Memory B cell (primary cell): ENCODE measurements at regions not wholly inside any gene's neighbourhood (a gene's known extent, or its start where the extent isn't known, plus 50 kb on each side); places are given as distances from the start of the nearest gene placed in this dataset.

ENCODE experiments used
- ATAC-seq: fragments of 150-1000 bp; cut with Tn5 transposase; 2 replicates; pipeline ENCODE4 v1.10.0; 2021; ENCODE audit warnings: low read depth, mild to moderate bottlenecking, moderate library complexity
- DNase-seq, 2 donors: peaks; one replicate each; pipeline ENCODE4 v3.0.0; 2022; ENCODE audit warnings: low spot score in 2 of 2
- H3K27ac Mint-ChIP-seq: one replicate; pipeline ENCODE4 v1.8.0; 2022; ENCODE audit warnings: mild to moderate bottlenecking, moderate library complexity, mixed read lengths
- H3K27me3 Mint-ChIP-seq: one replicate; pipeline ENCODE4 v1.8.0; 2022; ENCODE audit warnings: mixed read lengths
- H3K36me3 Mint-ChIP-seq: one replicate; pipeline ENCODE4 v1.8.0; 2022; ENCODE audit warnings: mild to moderate bottlenecking, mixed read lengths
- H3K4me1 Mint-ChIP-seq: one replicate; pipeline ENCODE4 v1.8.0; 2022; ENCODE audit warnings: mixed read lengths
- H3K4me3 Mint-ChIP-seq: one replicate; pipeline ENCODE4 v1.8.0; 2022; ENCODE audit warnings: mild to moderate bottlenecking, moderate library complexity, mixed read lengths
- H3K9me3 Mint-ChIP-seq: one replicate; pipeline ENCODE4 v1.8.0; 2022; ENCODE audit warnings: mixed read lengths

DNA sequence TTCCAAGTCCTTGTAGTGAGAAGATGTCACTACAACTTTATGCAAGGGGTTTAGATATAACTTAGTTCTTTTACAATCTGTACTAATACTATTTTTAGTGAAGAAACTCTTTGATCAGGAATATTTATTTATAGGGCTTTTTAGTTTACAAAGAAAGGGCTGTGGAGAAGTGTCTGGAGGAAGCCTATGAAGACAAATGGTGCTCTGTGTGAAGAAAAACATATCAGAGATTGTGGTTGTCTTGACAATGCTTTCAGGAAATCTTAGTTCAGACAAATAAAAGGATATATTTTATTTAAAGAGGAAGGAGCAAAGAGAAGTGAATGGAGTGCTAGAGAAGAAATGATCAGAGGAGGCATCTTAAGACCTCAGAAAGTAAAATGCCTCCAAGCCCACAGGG, 824.9 kb downstream of the DCDC2C start:
- Mint-ChIP-seq H3K27me3 (no peaks in the 10 kb centered on the region), H3K4me3 (no peak overlapping the region), H3K27ac (no peak overlapping the region), H3K4me1 (no peaks in the 10 kb centered on the region), H3K36me3 (no peaks in the 10 kb centered on the region), H3K9me3 (peaks cover 8% of the 10 kb centered on the region)
- no peak for ATAC-seq
- no peak for DNase-seq

DNA sequence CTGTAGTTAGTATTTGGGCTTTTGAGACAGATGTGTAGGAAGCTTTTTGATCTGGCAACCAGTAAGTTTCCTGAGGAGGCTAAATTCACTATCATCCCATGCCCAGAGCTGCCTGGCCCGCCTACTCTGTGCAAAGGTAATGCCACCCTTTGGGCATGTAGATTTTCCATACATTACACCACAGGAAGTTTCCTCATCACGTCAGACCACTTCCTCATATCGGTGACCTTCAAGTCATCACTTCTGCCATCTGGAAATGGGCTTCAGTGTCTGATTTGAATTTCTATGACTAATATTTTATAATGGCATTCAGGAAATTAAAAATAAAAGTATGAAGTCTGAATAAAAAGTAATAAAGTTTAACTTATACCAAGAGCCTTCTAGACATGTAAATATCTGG, 825.4 kb downstream of the DCDC2C start:
- Mint-ChIP-seq H3K27ac (no peak overlapping the region), H3K9me3 (peaks cover 6% of the 10 kb centered on the region), H3K4me3 (no peak overlapping the region), H3K4me1 (no peaks in the 10 kb centered on the region), H3K27me3 (no peaks in the 10 kb centered on the region), H3K36me3 (no peaks in the 10 kb centered on the region)
- DNase-seq (no peak), ATAC-seq (no peak)

DNA sequence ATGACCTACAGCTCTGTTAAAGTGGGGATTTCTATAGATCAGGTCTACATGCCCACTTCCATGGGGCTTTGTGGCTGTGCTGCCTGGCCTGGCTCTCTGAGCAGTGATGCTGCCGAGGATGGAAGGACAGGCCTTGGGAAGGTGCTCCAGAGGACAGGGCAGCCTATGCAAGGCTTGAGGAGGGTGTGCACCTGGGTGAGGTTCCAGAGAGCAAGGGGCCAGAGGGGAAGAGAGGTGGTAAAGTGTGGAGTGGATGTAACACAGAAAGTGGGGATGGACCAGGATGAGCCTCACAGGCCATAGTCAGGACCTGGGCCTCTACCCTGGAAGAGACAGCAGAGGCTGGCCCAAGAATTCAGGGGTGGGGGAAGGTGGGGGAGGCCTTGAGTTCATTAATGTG, 826.4 kb downstream of the DCDC2C start:
- H3K4me1 Mint-ChIP-seq: no peaks in the 10 kb centered on the region
- no peak overlapping the region for H3K27ac Mint-ChIP-seq
- ATAC-seq (no peak), DNase-seq (no peak)
- no peaks in the 10 kb centered on the region for H3K36me3 Mint-ChIP-seq
- H3K9me3 Mint-ChIP-seq: peaks cover 5% of the 10 kb centered on the region
- H3K4me3 Mint-ChIP-seq: no peak overlapping the region
- H3K27me3 Mint-ChIP-seq: no peaks in the 10 kb centered on the region

DNA sequence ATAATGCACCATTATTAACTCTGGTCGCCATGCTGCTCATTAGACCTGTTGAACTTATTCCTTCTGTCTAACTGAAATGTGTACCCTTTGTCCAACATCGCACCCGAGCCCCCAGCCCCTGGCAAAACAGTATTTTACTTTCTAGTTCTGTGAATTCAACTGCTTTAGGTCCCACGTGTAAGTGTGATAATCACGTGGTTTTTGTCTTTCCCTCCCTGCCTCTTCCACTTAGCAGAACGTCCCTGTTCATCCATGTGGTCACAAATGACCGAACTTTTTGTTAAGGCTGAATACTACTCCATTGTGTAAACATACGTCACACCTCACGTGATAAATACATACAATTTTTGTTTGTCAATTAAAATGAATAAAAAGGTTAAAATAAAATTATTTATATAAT, 826.9 kb downstream of the DCDC2C start:
- no peaks in the 10 kb centered on the region for H3K4me1 Mint-ChIP-seq
- ATAC-seq: no peak
- peaks cover 2% of the 10 kb centered on the region for H3K9me3 Mint-ChIP-seq
- no peaks in the 10 kb centered on the region for H3K36me3 Mint-ChIP-seq
- H3K27ac Mint-ChIP-seq: no peak overlapping the region
- no peak overlapping the region for H3K4me3 Mint-ChIP-seq
- DNase-seq: no peak
- H3K27me3 Mint-ChIP-seq: no peaks in the 10 kb centered on the region

DNA sequence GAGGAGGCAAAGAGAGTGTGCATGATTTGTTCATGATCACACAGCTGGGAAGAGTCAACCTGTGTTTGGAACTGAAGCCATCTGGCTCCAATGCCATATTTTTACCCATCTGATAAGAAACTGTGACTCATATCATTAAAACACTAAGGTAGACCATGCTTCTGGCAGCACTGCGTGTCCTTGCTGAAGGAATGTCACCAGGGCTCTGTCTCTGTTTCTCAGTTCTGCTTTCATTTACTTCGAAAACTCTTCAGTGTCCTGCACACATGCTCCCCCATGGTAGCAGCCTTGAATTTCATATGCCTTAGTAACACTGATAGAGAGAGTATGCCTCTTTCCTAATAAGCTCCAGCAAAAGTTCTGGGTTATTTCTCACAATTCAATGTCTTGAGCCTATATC, 830.4 kb downstream of the DCDC2C start:
- no peak overlapping the region for H3K27ac Mint-ChIP-seq
- DNase-seq: no peak
- H3K9me3 Mint-ChIP-seq: no peaks in the 10 kb centered on the region
- H3K27me3 Mint-ChIP-seq: no peaks in the 10 kb centered on the region
- no peaks in the 10 kb centered on the region for H3K4me1 Mint-ChIP-seq
- no peaks in the 10 kb centered on the region for H3K36me3 Mint-ChIP-seq
- H3K4me3 Mint-ChIP-seq: no peak overlapping the region
- no peak for ATAC-seq

DNA sequence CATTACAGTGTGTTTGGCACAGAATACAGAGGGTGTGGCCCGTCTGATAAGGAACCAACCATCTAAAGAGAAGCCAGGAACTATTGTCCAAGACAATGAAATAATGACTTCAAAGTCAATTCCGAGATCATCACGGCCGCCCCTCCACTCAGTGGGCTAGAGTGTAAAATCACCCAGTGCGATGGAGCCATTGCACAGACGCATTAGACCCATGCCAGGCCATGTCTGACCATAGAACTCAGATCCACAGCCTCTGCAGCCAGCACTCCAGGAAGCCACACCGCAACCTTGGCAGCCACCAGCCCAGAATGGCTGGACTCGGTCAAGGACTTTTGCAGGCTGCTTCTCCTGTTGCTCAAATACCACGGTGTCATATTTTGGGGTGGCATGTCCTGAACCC, 835.7 kb downstream of the DCDC2C start:
- DNase-seq (no peak), ATAC-seq (no peak)
- Mint-ChIP-seq H3K4me1 (no peaks in the 10 kb centered on the region), H3K9me3 (peaks cover 8% of the 10 kb centered on the region), H3K27ac (no peak overlapping the region), H3K27me3 (no peaks in the 10 kb centered on the region), H3K4me3 (no peak overlapping the region), H3K36me3 (no peaks in the 10 kb centered on the region)

DNA sequence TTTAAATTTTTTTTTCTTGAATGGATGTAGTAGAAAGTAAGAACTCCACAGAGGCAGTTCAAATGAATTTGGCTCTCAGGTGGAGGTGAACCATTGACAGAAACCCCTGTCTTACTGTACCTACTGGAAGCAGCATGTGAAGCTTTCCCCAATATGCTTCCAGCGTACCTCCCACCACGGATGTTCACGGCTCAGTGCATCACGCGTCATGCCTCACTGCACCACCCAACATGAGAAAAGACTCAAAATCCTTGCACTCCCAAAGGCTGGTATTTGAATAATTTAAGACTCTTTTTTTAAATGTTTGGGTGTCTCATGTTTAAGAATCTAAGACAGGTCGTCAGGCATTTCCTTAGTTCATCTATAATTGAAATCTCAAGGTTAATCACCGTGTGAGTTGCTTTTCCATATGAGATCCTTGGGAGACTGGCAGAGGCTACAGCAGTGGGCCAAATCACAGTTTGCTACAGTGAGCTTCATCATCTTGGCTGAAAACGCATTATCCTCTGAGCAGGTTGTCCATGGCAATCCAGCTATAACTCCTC, 846.4 kb downstream of the DCDC2C start:
- ATAC-seq (no peak), DNase-seq (no peak)
- no peaks in the 10 kb centered on the region for H3K4me1 Mint-ChIP-seq
- no peaks in the 10 kb centered on the region for H3K36me3 Mint-ChIP-seq
- peaks cover 1% of the 10 kb centered on the region for H3K9me3 Mint-ChIP-seq
- H3K4me3 Mint-ChIP-seq: no peak overlapping the region
- H3K27ac Mint-ChIP-seq: no peak overlapping the region
- no peaks in the 10 kb centered on the region for H3K27me3 Mint-ChIP-seq

DNA sequence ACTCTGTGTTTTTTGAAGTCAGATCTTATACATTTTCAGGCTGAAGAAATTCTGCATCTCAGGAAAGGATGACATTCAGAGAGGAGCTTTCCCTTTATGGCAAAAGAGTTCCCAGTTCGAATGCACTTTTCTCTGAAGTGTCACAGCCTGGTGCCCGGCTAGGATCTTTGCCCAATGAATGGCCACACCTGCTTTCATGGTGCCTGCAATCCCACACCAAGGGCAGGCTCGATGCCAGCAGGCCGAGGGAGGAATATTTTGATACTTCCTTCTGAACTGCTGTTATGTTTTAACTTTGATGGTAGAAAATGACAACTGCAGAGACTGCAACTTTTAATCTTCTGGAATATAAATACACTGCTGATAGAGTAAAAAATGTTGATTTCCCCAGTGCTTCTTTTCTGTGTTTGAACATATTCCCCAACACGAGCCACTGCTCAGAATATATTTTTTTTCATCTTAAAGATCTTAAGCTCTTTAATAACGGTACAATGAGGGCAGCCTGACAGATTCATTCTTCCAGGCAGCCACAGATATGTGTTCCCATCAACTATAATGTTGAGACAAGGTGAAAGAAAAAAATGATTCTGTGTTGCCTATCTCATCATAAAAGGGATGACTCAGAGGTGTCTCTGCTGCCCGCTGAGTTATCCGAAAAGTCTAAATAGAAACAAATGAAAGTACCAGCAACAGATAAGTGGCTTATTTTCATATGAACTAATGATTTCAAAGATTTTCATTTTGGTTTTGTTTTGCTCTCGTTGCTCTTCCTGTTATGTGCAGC, 848.5 kb downstream of the DCDC2C start:
- H3K27ac Mint-ChIP-seq: no peak overlapping the region
- no peaks in the 10 kb centered on the region for H3K27me3 Mint-ChIP-seq
- H3K9me3 Mint-ChIP-seq: peaks cover 1% of the 10 kb centered on the region
- DNase-seq: no peak
- no peak overlapping the region for H3K4me3 Mint-ChIP-seq
- H3K36me3 Mint-ChIP-seq: no peaks in the 10 kb centered on the region
- ATAC-seq: no peak
- no peaks in the 10 kb centered on the region for H3K4me1 Mint-ChIP-seq

DNA sequence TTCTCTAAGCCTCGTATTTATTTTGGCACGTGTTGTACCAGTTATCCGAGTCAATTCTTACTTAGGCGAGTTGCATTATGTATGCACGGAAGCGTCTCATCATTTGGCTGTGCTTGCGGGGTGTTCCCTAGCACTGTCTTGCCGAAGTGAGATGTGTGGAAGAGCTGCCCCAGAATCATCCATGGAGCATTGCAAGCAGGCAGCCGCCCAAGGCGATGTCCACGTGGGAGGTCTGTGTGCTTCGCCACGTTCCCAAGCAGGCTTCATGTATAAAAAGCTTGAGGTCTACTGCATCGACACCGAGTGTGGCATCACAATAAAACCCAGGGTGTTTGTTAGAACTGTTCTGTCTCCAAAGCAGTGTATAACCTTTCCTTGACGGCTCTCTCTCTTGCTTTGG, 849.9 kb downstream of the DCDC2C start:
- H3K4me1 Mint-ChIP-seq: no peaks in the 10 kb centered on the region
- no peak overlapping the region for H3K27ac Mint-ChIP-seq
- DNase-seq (no peak), ATAC-seq (no peak)
- peaks cover 1% of the 10 kb centered on the region for H3K9me3 Mint-ChIP-seq
- H3K27me3 Mint-ChIP-seq: no peaks in the 10 kb centered on the region
- H3K4me3 Mint-ChIP-seq: no peak overlapping the region
- H3K36me3 Mint-ChIP-seq: no peaks in the 10 kb centered on the region

DNA sequence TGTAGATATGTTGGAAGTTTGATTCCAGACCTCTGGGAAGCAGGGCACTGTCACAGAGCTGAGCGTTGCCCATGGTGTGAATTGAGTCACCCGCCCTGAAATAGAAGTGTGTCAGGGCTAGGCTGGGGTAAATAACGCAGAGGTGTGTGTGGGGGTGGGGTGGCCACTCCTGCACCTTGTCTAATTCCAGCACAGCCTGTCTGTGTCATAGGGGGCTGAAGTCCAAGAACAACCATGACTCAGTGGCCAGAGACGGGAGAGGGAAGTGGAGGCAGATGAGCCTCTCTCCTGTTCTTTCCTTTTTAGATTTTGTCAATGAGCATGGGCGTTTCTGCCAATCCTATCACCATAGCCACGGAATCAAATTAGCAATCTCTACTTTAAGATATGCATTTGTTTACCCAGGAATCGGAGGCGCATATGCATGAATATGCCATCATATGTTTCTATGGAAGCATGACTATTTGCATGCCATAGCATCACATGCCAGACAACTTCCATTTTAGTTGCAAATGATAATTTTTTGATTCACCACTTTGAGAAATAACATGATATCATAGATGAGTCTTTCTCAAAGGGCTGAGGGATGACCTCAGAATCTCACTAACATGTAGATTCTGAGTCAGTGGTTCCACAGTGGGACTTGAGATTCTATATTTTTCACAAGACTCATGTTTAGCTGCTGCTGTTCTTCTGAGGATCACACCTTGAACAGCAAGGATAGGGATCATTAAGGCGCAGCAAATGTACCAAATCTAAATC, 852.9 kb downstream of the DCDC2C start:
- no peaks in the 10 kb centered on the region for H3K36me3 Mint-ChIP-seq
- no peak overlapping the region for H3K27ac Mint-ChIP-seq
- no peak overlapping the region for H3K4me3 Mint-ChIP-seq
- H3K27me3 Mint-ChIP-seq: no peaks in the 10 kb centered on the region
- ATAC-seq (no peak), DNase-seq (no peak)
- H3K9me3 Mint-ChIP-seq: peaks cover 1% of the 10 kb centered on the region
- no peaks in the 10 kb centered on the region for H3K4me1 Mint-ChIP-seq

DNA sequence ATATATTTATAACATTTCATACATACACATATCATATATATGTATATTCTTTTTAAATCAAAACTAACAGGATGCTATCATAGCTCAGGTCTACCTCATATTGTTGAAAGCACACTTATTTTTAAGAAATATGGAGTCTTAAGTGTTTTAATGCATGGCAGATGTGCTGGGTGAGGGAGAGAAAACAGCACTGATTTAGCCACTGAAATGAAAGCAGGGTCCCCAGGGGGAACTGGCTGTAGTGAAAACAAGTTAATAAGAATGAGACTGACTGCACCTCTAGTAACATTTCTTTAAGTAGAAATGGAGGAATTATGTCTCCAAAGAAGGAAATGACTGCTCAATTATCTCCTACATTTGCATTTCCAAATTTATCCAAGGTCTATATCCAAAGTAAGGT, 857.8 kb downstream of the DCDC2C start:
- Mint-ChIP-seq H3K36me3 (no peaks in the 10 kb centered on the region), H3K4me3 (no peak overlapping the region), H3K27ac (no peak overlapping the region), H3K4me1 (no peaks in the 10 kb centered on the region), H3K9me3 (peaks cover 3% of the 10 kb centered on the region), H3K27me3 (no peaks in the 10 kb centered on the region)
- ATAC-seq (no peak), DNase-seq (no peak)

DNA sequence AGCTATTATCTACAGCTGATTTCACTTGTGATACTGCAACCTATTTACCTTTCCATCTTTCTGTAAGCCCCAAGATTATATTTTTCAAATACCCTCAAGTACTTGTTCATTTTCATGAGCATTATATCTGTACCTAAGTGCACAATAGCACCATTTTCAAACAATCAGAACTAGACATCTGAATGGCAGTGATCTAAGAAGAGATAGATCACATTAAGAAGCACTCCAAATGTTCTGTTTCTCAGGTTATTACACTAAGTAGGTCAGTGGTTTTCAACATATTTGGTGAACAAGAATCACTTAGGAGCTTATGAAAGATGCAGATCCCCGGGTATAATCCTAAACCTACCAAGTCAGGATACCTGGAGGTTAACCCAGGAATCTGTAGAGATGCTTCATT, 872.7 kb downstream of the DCDC2C start:
- H3K27me3 Mint-ChIP-seq: no peaks in the 10 kb centered on the region
- DNase-seq (no peak), ATAC-seq (no peak)
- H3K9me3 Mint-ChIP-seq: peaks cover 5% of the 10 kb centered on the region
- H3K36me3 Mint-ChIP-seq: no peaks in the 10 kb centered on the region
- no peak overlapping the region for H3K4me3 Mint-ChIP-seq
- no peaks in the 10 kb centered on the region for H3K4me1 Mint-ChIP-seq
- H3K27ac Mint-ChIP-seq: no peak overlapping the region

DNA sequence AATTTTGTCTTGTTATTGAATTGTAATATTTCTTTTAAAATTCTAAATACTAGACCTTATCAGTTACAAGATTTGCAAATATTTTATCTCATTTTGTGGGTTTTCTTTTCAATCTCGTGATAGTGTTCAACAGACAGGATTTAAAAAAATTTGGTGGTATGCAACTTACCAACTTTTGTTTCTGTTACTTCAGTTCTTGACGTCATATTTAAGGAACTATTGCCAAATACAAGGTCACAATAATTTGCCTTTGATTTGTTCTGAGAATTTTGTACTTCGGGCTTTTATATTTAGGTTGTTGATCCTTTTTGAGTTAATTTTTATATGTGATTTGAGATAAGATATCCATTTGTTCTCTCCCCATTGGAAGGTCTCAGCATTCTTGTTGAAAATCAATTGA, 876.6 kb downstream of the DCDC2C start:
- no peaks in the 10 kb centered on the region for H3K27me3 Mint-ChIP-seq
- no peaks in the 10 kb centered on the region for H3K4me1 Mint-ChIP-seq
- no peaks in the 10 kb centered on the region for H3K9me3 Mint-ChIP-seq
- no peak overlapping the region for H3K4me3 Mint-ChIP-seq
- no peaks in the 10 kb centered on the region for H3K36me3 Mint-ChIP-seq
- ATAC-seq (no peak), DNase-seq (no peak)
- H3K27ac Mint-ChIP-seq: no peak overlapping the region

DNA sequence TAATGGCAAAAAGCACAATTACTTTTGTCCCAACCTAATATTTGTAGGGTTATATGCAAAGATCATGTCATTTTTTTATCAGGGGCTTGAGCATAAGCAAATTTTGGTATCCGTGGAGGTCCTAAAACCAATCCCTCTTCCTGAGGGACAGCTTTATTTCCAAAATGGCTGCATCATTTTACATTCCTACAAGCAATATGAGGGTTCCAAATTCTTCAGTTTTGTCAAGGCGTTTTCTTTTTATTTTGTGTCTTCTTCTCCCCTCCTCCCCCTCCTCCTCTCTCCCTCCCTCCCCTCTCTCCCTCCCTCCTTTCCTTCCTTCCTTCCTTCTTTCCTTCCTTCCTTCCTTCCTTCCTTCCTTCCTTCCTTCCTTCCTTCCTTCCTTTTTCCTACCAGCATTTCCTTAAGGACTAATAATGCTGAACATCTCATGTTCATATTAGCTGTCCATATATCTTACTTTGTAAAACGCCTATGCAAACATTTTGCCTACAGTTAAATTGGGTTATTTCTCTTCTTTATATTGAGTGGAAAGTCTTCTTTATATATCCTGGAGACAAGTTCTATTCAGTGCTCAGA, 881.8 kb downstream of the DCDC2C start:
- Mint-ChIP-seq H3K27ac (no peak overlapping the region), H3K27me3 (peaks cover 2% of the 10 kb centered on the region), H3K9me3 (peaks cover 4% of the 10 kb centered on the region), H3K4me1 (no peaks in the 10 kb centered on the region), H3K4me3 (no peak overlapping the region), H3K36me3 (no peaks in the 10 kb centered on the region)
- no peak for DNase-seq
- no peak for ATAC-seq
